Panc1 (cell line): ENCODE measurements at regions not wholly inside any gene's neighbourhood (a gene's known extent, or its start where the extent isn't known, plus 50 kb on each side); places are given as distances from the start of the nearest gene placed in this dataset.

ENCODE experiments used
- ATAC-seq: fragments of 200-7000 bp; cut with Tn5 transposase; 2 replicates; pipeline ENCODE4 v1.9.1; 2020; ENCODE audit warnings: mild to moderate bottlenecking, moderate library complexity
- BruUV-seq: library from RNA; stranded (reverse); fragments of 400-500 nt; replicated peaks from 2 replicates; lab custom pipeline; 2021; lab: Mats Ljungman, UMichigan
- CTCF ChIA-PET: fragments of 300-600 bp; sonication (Branson Sonifier 250); formaldehyde crosslinking; loops from one replicate; lab custom pipeline; 2022; ENCODE audit warnings: antibody characterized with exemption; lab: Charles Lee
- POLR2A ChIA-PET: fragments of 300-600 bp; sonication (Branson Sonifier 250); formaldehyde crosslinking; loops from one replicate; lab custom pipeline; 2022; ENCODE audit warnings: antibody characterized with exemption; lab: Charles Lee
- DNase-seq: peaks from one replicate; pipeline ENCODE4 v3.0.0-alpha.2; 2010; ENCODE audit warnings: low read depth, low spot score
- H3K27ac ChIP-seq: 2 replicates; pipeline ENCODE4 v1.5.1; 2011; ENCODE audit warnings: mild to moderate bottlenecking, low read length, inconsistent platforms
- H3K27me3 ChIP-seq: fragments of 200-500 bp; sonication (Bioruptor generic); 2 replicates; pipeline ENCODE4 v1.6.0; 2014; ENCODE audit warnings: low read length, inconsistent platforms; ENCODE audit not compliant: control insufficient read depth, insufficient read depth
- H3K36me3 ChIP-seq: fragments of 200-500 bp; sonication (Bioruptor generic); 2 replicates; pipeline ENCODE4 v1.5.1; 2014; ENCODE audit warnings: inconsistent platforms, mild to moderate bottlenecking, low read length, moderate library complexity; ENCODE audit not compliant: control insufficient read depth, insufficient read depth
- H3K4me1 ChIP-seq: 2 replicates; pipeline ENCODE4 v1.5.1; 2011; ENCODE audit warnings: inconsistent platforms, mild to moderate bottlenecking, low read length, moderate library complexity; ENCODE audit not compliant: control insufficient read depth, insufficient read depth
- H3K4me3 ChIP-seq, 2 experiments: 2 replicates each; pipeline ENCODE4 v1.5.1; 2011 to 2012; ENCODE audit warnings: low read depth in 2 of 2, low read length in 2 of 2, mild to moderate bottlenecking in 2 of 2, inconsistent platforms in 1 of 2, moderate library complexity in 1 of 2
- H3K9me3 ChIP-seq: fragments of 200-500 bp; sonication (Bioruptor generic); 2 replicates; pipeline ENCODE4 v1.5.1; 2014; ENCODE audit warnings: low read depth, mild to moderate bottlenecking, inconsistent platforms, low read length, moderate library complexity; ENCODE audit not compliant: control insufficient read depth, insufficient read depth
- CTCF ChIP-seq: fragments of 450-650 bp; IDR thresholded peaks from 2 replicates; pipeline ENCODE4 v1.5.1; 2017; ENCODE audit warnings: mild to moderate bottlenecking
- POLR2AphosphoS5 ChIP-seq: IDR thresholded peaks from 2 replicates; pipeline ENCODE4 v1.6.1; 2012; ENCODE audit warnings: mild to moderate bottlenecking, low read depth, low read length, moderate library complexity
- SIN3A ChIP-seq: IDR thresholded peaks from 2 replicates; pipeline ENCODE4 v1.6.1; 2012; ENCODE audit warnings: low read depth, mild to moderate bottlenecking, low read length, moderate library complexity, borderline replicate concordance; ENCODE audit not compliant: insufficient read depth
- TCF7L2 ChIP-seq: IDR thresholded peaks from 2 replicates; pipeline ENCODE4 v1.6.1; 2011; ENCODE audit warnings: mild to moderate bottlenecking, low read depth, low read length, inconsistent platforms
- in situ Hi-C: cut with HindIII; loops from 2 replicates; pipeline ENCODE4 v1.10.0; 2016; ENCODE audit warnings: low sequenced_read_pairs, low pct_unique_long_range_greater_than_20kb
- intact Hi-C: fragments of 100-400 bp; cut with micrococcal nuclease; formaldehyde crosslinking; loops from one replicate; pipeline ENCODE4 v1.10.0; 2022; ENCODE audit not compliant: unreplicated experiment
- TF ChIP-seq, protein P1 (sequence below), 2 experiments: IDR thresholded peaks; 2 replicates each; pipeline ENCODE4 v1.6.1; 2011 to 2012; ENCODE audit warnings: low read depth in 2 of 2, control low read depth in 1 of 2, low read length in 1 of 2, mild to moderate bottlenecking in 1 of 2, moderate library complexity in 1 of 2; ENCODE audit not compliant: insufficient read depth in 1 of 2

DNA sequence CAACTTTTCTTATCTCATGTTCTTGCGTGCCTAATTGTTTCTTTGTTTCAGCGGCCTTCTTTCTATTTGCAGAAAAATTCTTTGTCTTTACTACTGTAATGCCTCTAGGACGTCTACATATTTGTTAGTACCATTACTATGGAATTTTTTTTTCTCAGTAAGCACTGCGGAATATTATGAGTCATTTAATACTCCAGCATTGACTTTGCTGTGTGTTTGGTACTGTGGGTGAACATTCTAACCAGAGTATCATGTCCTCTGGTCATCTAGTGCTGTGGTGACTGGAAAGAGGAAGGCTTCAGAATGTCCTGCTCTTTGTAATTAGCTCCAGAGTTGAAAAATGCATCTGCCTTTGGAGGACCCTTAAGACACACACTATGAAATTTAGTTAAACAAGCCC is 58.5 kb upstream of the FERD3L start:
- H3K27me3 ChIP-seq: no peaks in the 10 kb centered on the region
- no peak for ATAC-seq
- BruUV-seq: no TSS peak
- CTCF ChIA-PET: no interaction called here
- POLR2A ChIA-PET: no interaction called here
- no peak overlapping the region for H3K4me3 ChIP-seq
- intact Hi-C loops: no loop called here
- H3K36me3 ChIP-seq: no peaks in the 10 kb centered on the region
- in situ Hi-C loops: no loop called here
- DNase-seq: no peak
- no peak overlapping the region for H3K27ac ChIP-seq
- H3K4me1 ChIP-seq: no peaks in the 10 kb centered on the region
- TF ChIP-seq, protein P1, sequence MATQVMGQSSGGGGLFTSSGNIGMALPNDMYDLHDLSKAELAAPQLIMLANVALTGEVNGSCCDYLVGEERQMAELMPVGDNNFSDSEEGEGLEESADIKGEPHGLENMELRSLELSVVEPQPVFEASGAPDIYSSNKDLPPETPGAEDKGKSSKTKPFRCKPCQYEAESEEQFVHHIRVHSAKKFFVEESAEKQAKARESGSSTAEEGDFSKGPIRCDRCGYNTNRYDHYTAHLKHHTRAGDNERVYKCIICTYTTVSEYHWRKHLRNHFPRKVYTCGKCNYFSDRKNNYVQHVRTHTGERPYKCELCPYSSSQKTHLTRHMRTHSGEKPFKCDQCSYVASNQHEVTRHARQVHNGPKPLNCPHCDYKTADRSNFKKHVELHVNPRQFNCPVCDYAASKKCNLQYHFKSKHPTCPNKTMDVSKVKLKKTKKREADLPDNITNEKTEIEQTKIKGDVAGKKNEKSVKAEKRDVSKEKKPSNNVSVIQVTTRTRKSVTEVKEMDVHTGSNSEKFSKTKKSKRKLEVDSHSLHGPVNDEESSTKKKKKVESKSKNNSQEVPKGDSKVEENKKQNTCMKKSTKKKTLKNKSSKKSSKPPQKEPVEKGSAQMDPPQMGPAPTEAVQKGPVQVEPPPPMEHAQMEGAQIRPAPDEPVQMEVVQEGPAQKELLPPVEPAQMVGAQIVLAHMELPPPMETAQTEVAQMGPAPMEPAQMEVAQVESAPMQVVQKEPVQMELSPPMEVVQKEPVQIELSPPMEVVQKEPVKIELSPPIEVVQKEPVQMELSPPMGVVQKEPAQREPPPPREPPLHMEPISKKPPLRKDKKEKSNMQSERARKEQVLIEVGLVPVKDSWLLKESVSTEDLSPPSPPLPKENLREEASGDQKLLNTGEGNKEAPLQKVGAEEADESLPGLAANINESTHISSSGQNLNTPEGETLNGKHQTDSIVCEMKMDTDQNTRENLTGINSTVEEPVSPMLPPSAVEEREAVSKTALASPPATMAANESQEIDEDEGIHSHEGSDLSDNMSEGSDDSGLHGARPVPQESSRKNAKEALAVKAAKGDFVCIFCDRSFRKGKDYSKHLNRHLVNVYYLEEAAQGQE (IDR thresholded peaks at IDR 0.05; ENCODE audit: insufficient read depth in 1 of 2, low read depth in 2 of 2, low read length in 1 of 2): no peak
- TF ChIP-seq SIN3A (no peak), CTCF (no peak), POLR2AphosphoS5 (no peak), TCF7L2 (no peak)
- no peaks in the 10 kb centered on the region for H3K9me3 ChIP-seq

GRCh38 chr7:19202599-19202998 is 57.4 kb upstream of the FERD3L start:
- intact Hi-C loops (no loop called here), in situ Hi-C loops (no loop called here)
- Histone ChIP-seq H3K27ac (no peak overlapping the region), H3K36me3 (no peaks in the 10 kb centered on the region), H3K4me1 (no peaks in the 10 kb centered on the region), H3K4me3 (no peak overlapping the region), H3K27me3 (no peaks in the 10 kb centered on the region), H3K9me3 (no peaks in the 10 kb centered on the region)
- DNase-seq (no peak), ATAC-seq (no peak)
- CTCF ChIA-PET: no interaction called here
- POLR2A ChIA-PET: no interaction called here
- TF ChIP-seq TCF7L2 (no peak), POLR2AphosphoS5 (no peak), CTCF (no peak), SIN3A (no peak)
- TF ChIP-seq, protein P1 (IDR thresholded peaks at IDR 0.05; ENCODE audit: insufficient read depth in 1 of 2, low read depth in 2 of 2, low read length in 1 of 2): no peak
- BruUV-seq: no TSS peak
